ENCODE measurements at regions not wholly inside any gene's neighbourhood (a gene's known extent, or its start where the extent isn't known, plus 50 kb on each side); places are given as distances from the start of the nearest gene placed in this dataset.

GRCh38 chr4:124519196-124519595 lies 193.3 kb downstream of the ANKRD50 start:
- 97% methylated on average over 1 of the region's 1 CpG for WGBS
- no peaks in the 10 kb centered on the region for H3K36me3 ChIP-seq (ENCODE audit: insufficient read depth)
- H3K27ac ChIP-seq (ENCODE audit: low read depth), result no peak overlapping the region
- no peak overlapping the region for H3K4me3 ChIP-seq (ENCODE audit: low read depth, low read length)
- H3K4me1 ChIP-seq (ENCODE audit: insufficient read depth), result no peaks in the 10 kb centered on the region
- no peak for DNase-seq (ENCODE audit: extremely low spot score)

- Histone ChIP-seq H3K4me1 (ENCODE audit: insufficient read depth) (no peaks in the 10 kb centered on the region), H3K27ac (ENCODE audit: low read depth) (no peak overlapping the region), H3K36me3 (ENCODE audit: insufficient read depth) (no peaks in the 10 kb centered on the region), H3K4me3 (ENCODE audit: low read depth, low read length) (no peak overlapping the region)
- DNase-seq (ENCODE audit: extremely low spot score), result no peak
Observed at GRCh38 chr4:124523816-124524215, 188.7 kb downstream of the ANKRD50 start.

GRCh38 chr4:124525524-124525923 lies 187.0 kb downstream of the ANKRD50 start:
- Histone ChIP-seq H3K4me1 (ENCODE audit: insufficient read depth) (no peaks in the 10 kb centered on the region), H3K36me3 (ENCODE audit: insufficient read depth) (no peaks in the 10 kb centered on the region), H3K27ac (ENCODE audit: low read depth) (no peak overlapping the region), H3K4me3 (ENCODE audit: low read depth, low read length) (no peak overlapping the region)
- 98% methylated on average over 4 of the region's 4 CpGs for WGBS
- DNase-seq (ENCODE audit: extremely low spot score), result no peak

- WGBS, result 16% methylated on average over 2 of the region's 2 CpGs
- no peaks in the 10 kb centered on the region for H3K4me1 ChIP-seq (ENCODE audit: insufficient read depth)
- no peak overlapping the region for H3K27ac ChIP-seq (ENCODE audit: low read depth)
- H3K4me3 ChIP-seq (ENCODE audit: low read depth, low read length), result no peak overlapping the region
- no peaks in the 10 kb centered on the region for H3K36me3 ChIP-seq (ENCODE audit: insufficient read depth)
- DNase-seq (ENCODE audit: extremely low spot score), result no peak
Observed at GRCh38 chr4:124526331-124526730, 186.2 kb downstream of the ANKRD50 start.

- H3K4me1 ChIP-seq (ENCODE audit: insufficient read depth), result no peaks in the 10 kb centered on the region
- 51% methylated on average over 4 of the region's 4 CpGs for WGBS
- no peak overlapping the region for H3K4me3 ChIP-seq (ENCODE audit: low read depth, low read length)
- no peaks in the 10 kb centered on the region for H3K36me3 ChIP-seq (ENCODE audit: insufficient read depth)
- no peak for DNase-seq (ENCODE audit: extremely low spot score)
- H3K27ac ChIP-seq (ENCODE audit: low read depth), result no peak overlapping the region
Observed at GRCh38 chr4:124526769-124527168, 185.8 kb downstream of the ANKRD50 start.

- no peaks in the 10 kb centered on the region for H3K36me3 ChIP-seq (ENCODE audit: insufficient read depth)
- H3K4me1 ChIP-seq (ENCODE audit: insufficient read depth), result no peaks in the 10 kb centered on the region
- WGBS, result 97% methylated on average over 3 of the region's 3 CpGs
- no peak for DNase-seq (ENCODE audit: extremely low spot score)
- no peak overlapping the region for H3K27ac ChIP-seq (ENCODE audit: low read depth)
- H3K4me3 ChIP-seq (ENCODE audit: low read depth, low read length), result no peak overlapping the region
Observed at GRCh38 chr4:124527364-124527763, 185.2 kb downstream of the ANKRD50 start.

GRCh38 chr4:124529131-124529530 lies 183.4 kb downstream of the ANKRD50 start:
- WGBS, result 78% methylated on average over 1 of the region's 1 CpG
- no peaks in the 10 kb centered on the region for H3K4me1 ChIP-seq (ENCODE audit: insufficient read depth)
- DNase-seq (ENCODE audit: extremely low spot score), result no peak
- no peaks in the 10 kb centered on the region for H3K36me3 ChIP-seq (ENCODE audit: insufficient read depth)
- H3K4me3 ChIP-seq (ENCODE audit: low read depth, low read length), result no peak overlapping the region
- H3K27ac ChIP-seq (ENCODE audit: low read depth), result no peak overlapping the region

GRCh38 chr4:124530464-124531077 lies 182.0 kb downstream of the ANKRD50 start:
- 69% methylated on average over 5 of the region's 5 CpGs for WGBS

GRCh38 chr4:124534131-124534530 lies 178.4 kb downstream of the ANKRD50 start:
- Histone ChIP-seq H3K4me1 (ENCODE audit: insufficient read depth) (no peaks in the 10 kb centered on the region), H3K36me3 (ENCODE audit: insufficient read depth) (no peaks in the 10 kb centered on the region), H3K4me3 (ENCODE audit: low read depth, low read length) (no peak overlapping the region), H3K27ac (ENCODE audit: low read depth) (no peak overlapping the region)
- DNase-seq (ENCODE audit: extremely low spot score), result no peak
- 89% methylated on average over 2 of the region's 2 CpGs for WGBS

More at GRCh38 chr4:124530464-124531077, 182.0 kb downstream of the ANKRD50 start:
- no peak for DNase-seq (ENCODE audit: extremely low spot score)
- Histone ChIP-seq H3K4me1 (ENCODE audit: insufficient read depth) (no peaks in the 10 kb centered on the region), H3K4me3 (ENCODE audit: low read depth, low read length) (no peak overlapping the region), H3K36me3 (ENCODE audit: insufficient read depth) (no peaks in the 10 kb centered on the region), H3K27ac (ENCODE audit: low read depth) (no peak overlapping the region)

GRCh38 chr4:124535003-124535402 lies 177.5 kb downstream of the ANKRD50 start:
- no peaks in the 10 kb centered on the region for H3K4me1 ChIP-seq (ENCODE audit: insufficient read depth)
- no peak overlapping the region for H3K27ac ChIP-seq (ENCODE audit: low read depth)
- no peak overlapping the region for H3K4me3 ChIP-seq (ENCODE audit: low read depth, low read length)
- DNase-seq (ENCODE audit: extremely low spot score), result no peak
- no peaks in the 10 kb centered on the region for H3K36me3 ChIP-seq (ENCODE audit: insufficient read depth)
- 94% methylated on average over 1 of the region's 1 CpG for WGBS

- WGBS, result 95% methylated on average over 4 of the region's 4 CpGs
Observed at GRCh38 chr4:124536946-124537345, 175.6 kb downstream of the ANKRD50 start.

GRCh38 chr4:124537971-124538370 lies 174.6 kb downstream of the ANKRD50 start:
- H3K4me3 ChIP-seq (ENCODE audit: low read depth, low read length), result no peak overlapping the region
- no peak for DNase-seq (ENCODE audit: extremely low spot score)
- no peaks in the 10 kb centered on the region for H3K4me1 ChIP-seq (ENCODE audit: insufficient read depth)
- H3K36me3 ChIP-seq (ENCODE audit: insufficient read depth), result no peaks in the 10 kb centered on the region
- no peak overlapping the region for H3K27ac ChIP-seq (ENCODE audit: low read depth)

More at GRCh38 chr4:124536946-124537345, 175.6 kb downstream of the ANKRD50 start:
- no peak overlapping the region for H3K27ac ChIP-seq (ENCODE audit: low read depth)
- H3K4me3 ChIP-seq (ENCODE audit: low read depth, low read length), result no peak overlapping the region
- no peaks in the 10 kb centered on the region for H3K4me1 ChIP-seq (ENCODE audit: insufficient read depth)
- no peak for DNase-seq (ENCODE audit: extremely low spot score)
- H3K36me3 ChIP-seq (ENCODE audit: insufficient read depth), result no peaks in the 10 kb centered on the region

GRCh38 chr4:124540014-124540413 lies 172.5 kb downstream of the ANKRD50 start:
- no peak overlapping the region for H3K4me3 ChIP-seq (ENCODE audit: low read depth, low read length)
- DNase-seq (ENCODE audit: extremely low spot score), result no peak
- H3K4me1 ChIP-seq (ENCODE audit: insufficient read depth), result no peaks in the 10 kb centered on the region
- H3K27ac ChIP-seq (ENCODE audit: low read depth), result no peak overlapping the region
- WGBS, result 93% methylated on average over 3 of the region's 3 CpGs
- H3K36me3 ChIP-seq (ENCODE audit: insufficient read depth), result no peaks in the 10 kb centered on the region

- no peak overlapping the region for H3K27ac ChIP-seq (ENCODE audit: low read depth)
- H3K4me1 ChIP-seq (ENCODE audit: insufficient read depth), result no peaks in the 10 kb centered on the region
- no peak for DNase-seq (ENCODE audit: extremely low spot score)
- H3K36me3 ChIP-seq (ENCODE audit: insufficient read depth), result no peaks in the 10 kb centered on the region
- 92% methylated on average over 4 of the region's 4 CpGs for WGBS
- no peak overlapping the region for H3K4me3 ChIP-seq (ENCODE audit: low read depth, low read length)
Observed at GRCh38 chr4:124541652-124542420, 170.7 kb downstream of the ANKRD50 start.
